A673 (cell line): ENCODE measurements at regions not wholly inside any gene's neighbourhood (a gene's known extent, or its start where the extent isn't known, plus 50 kb on each side); places are given as distances from the start of the nearest gene placed in this dataset.

ENCODE experiments used
- BruUV-seq: library from RNA; stranded (reverse); fragments of 400-500 nt; replicated peaks from 2 replicates; lab custom pipeline; 2021; lab: Mats Ljungman, UMichigan
- CTCF ChIA-PET: fragments of 300-600 bp; sonication (Branson Sonifier 250); formaldehyde crosslinking; loops from one replicate; lab custom pipeline; 2022; ENCODE audit warnings: antibody characterized with exemption; lab: Charles Lee
- POLR2A ChIA-PET: fragments of 300-600 bp; sonication (Branson Sonifier 250); formaldehyde crosslinking; loops from one replicate; lab custom pipeline; 2022; ENCODE audit warnings: antibody characterized with exemption; ENCODE audit not compliant: low non-redundant PET; lab: Charles Lee
- DNase-seq: peaks from one replicate; pipeline ENCODE4 v3.0.0-alpha.2; 2015; ENCODE audit warnings: low spot score
- H3K27ac ChIP-seq: fragments of 200-600 bp; sonication (generic); 2 replicates; pipeline ENCODE4 v1.5.1; 2016; ENCODE audit warnings: mixed run types, low read depth, mild to moderate bottlenecking, mixed read lengths, antibody characterized with exemption, low read length; ENCODE audit not compliant: poor library complexity, severe bottlenecking
- H3K27me3 ChIP-seq: fragments of 200-600 bp; sonication (generic); replicated peaks from 2 replicates; pipeline ENCODE4 v1.6.1; 2017; ENCODE audit warnings: mixed run types, low read depth, mild to moderate bottlenecking, mixed read lengths, antibody characterized with exemption, low read length; ENCODE audit not compliant: insufficient read depth, poor library complexity
- H3K36me3 ChIP-seq: fragments of 200-600 bp; sonication (generic); 2 replicates; pipeline ENCODE4 v1.6.1; 2016; ENCODE audit warnings: mixed run types, mild to moderate bottlenecking, mixed read lengths, antibody characterized with exemption, low read length; ENCODE audit not compliant: insufficient read depth, poor library complexity, severe bottlenecking
- H3K4me1 ChIP-seq: fragments of 200-600 bp; sonication (generic); 2 replicates; pipeline ENCODE4 v1.6.1; 2017; ENCODE audit warnings: mixed run types, mild to moderate bottlenecking, mixed read lengths, antibody characterized with exemption, low read length; ENCODE audit not compliant: insufficient read depth, poor library complexity, severe bottlenecking
- H3K4me3 ChIP-seq: fragments of 200-600 bp; sonication (generic); 2 replicates; pipeline ENCODE4 v1.5.1; 2016; ENCODE audit warnings: low read depth, mixed run types, mild to moderate bottlenecking, mixed read lengths, low read length; ENCODE audit not compliant: poor library complexity, severe bottlenecking
- H3K9me3 ChIP-seq: fragments of 200-600 bp; sonication (generic); 2 replicates; pipeline ENCODE4 v1.6.1; 2016; ENCODE audit warnings: mixed run types, low read depth, mild to moderate bottlenecking, mixed read lengths, antibody characterized with exemption, low read length; ENCODE audit not compliant: poor library complexity, severe bottlenecking
- EZH2 ChIP-seq: fragments of 200-600 bp; sonication (generic); IDR thresholded peaks from 2 replicates; pipeline ENCODE4 v1.6.1; 2017; ENCODE audit warnings: borderline replicate concordance, low read depth, mild to moderate bottlenecking, mixed read lengths, antibody characterized with exemption, low read length; ENCODE audit not compliant: poor library complexity, severe bottlenecking
- intact Hi-C: fragments of 100-400 bp; cut with micrococcal nuclease; formaldehyde crosslinking; loops from one replicate; pipeline ENCODE4 v1.10.0; 2022; ENCODE audit not compliant: unreplicated experiment
- TF ChIP-seq, protein P1 (sequence below): fragments of 300-800, 200-600 bp; sonication (generic); conservative IDR thresholded peaks from 2 replicates; pipeline ENCODE4 v1.5.1; 2017; ENCODE audit warnings: low read depth, mild to moderate bottlenecking, antibody characterized with exemption, low read length, moderate library complexity, mixed read lengths

- no peak overlapping the region for H3K4me3 ChIP-seq
- ChIA-PET POLR2A (no interaction called here), CTCF (no interaction called here)
Observed at GRCh38 chr5:34410411-34411139, 245.6 kb upstream of the RAI14 start.

GRCh38 chr5:34411470-34412346 lies 244.4 kb upstream of the RAI14 start:
- no peaks in the 10 kb centered on the region for H3K4me1 ChIP-seq
- ChIA-PET CTCF (no interaction called here), POLR2A (no interaction called here)
- H3K27me3 ChIP-seq, result no peaks in the 10 kb centered on the region
- BruUV-seq, result no TSS peak
- DNase-seq, result no peak
- intact Hi-C loops, result no loop called here
- H3K36me3 ChIP-seq, result no peaks in the 10 kb centered on the region
- TF ChIP-seq, protein P1, sequence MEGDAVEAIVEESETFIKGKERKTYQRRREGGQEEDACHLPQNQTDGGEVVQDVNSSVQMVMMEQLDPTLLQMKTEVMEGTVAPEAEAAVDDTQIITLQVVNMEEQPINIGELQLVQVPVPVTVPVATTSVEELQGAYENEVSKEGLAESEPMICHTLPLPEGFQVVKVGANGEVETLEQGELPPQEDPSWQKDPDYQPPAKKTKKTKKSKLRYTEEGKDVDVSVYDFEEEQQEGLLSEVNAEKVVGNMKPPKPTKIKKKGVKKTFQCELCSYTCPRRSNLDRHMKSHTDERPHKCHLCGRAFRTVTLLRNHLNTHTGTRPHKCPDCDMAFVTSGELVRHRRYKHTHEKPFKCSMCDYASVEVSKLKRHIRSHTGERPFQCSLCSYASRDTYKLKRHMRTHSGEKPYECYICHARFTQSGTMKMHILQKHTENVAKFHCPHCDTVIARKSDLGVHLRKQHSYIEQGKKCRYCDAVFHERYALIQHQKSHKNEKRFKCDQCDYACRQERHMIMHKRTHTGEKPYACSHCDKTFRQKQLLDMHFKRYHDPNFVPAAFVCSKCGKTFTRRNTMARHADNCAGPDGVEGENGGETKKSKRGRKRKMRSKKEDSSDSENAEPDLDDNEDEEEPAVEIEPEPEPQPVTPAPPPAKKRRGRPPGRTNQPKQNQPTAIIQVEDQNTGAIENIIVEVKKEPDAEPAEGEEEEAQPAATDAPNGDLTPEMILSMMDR, result no peak
- TF ChIP-seq EZH2, result no peak
- no peak overlapping the region for H3K4me3 ChIP-seq
- H3K9me3 ChIP-seq, result no peaks in the 10 kb centered on the region
- H3K27ac ChIP-seq, result no peak overlapping the region

More at GRCh38 chr5:34410411-34411139, 245.6 kb upstream of the RAI14 start:
- BruUV-seq, result no TSS peak
- H3K36me3 ChIP-seq, result no peaks in the 10 kb centered on the region
- no peak for TF ChIP-seq EZH2
- TF ChIP-seq, protein P1, result no peak
- no peak for DNase-seq
- H3K27ac ChIP-seq, result no peak overlapping the region
- intact Hi-C loops, result no loop called here
- no peaks in the 10 kb centered on the region for H3K4me1 ChIP-seq
- H3K9me3 ChIP-seq, result no peaks in the 10 kb centered on the region
- no peaks in the 10 kb centered on the region for H3K27me3 ChIP-seq

DNA sequence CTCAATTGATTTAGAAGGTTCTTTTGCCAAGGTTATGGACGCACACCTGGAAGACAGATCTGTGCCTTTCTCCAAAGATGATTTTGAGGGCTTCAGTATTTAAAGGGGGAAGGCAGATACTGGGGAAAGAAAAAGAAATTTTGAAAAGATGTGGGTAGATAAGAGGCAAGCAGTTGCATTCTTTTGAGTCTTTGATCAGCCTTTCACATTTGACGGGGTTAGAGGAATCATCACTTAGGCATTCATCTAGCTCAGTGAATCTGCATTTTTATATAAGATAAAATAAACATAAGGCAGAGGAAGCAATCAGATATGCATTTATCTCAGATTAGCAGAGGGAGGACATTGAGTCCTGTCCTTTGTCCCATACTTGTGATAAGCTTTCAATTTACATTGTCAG lies 243.4 kb upstream of the RAI14 start:
- Histone ChIP-seq H3K27ac (no peak overlapping the region), H3K4me3 (no peak overlapping the region), H3K36me3 (no peaks in the 10 kb centered on the region), H3K9me3 (no peaks in the 10 kb centered on the region), H3K27me3 (no peaks in the 10 kb centered on the region), H3K4me1 (no peaks in the 10 kb centered on the region)
- no peak for DNase-seq
- no TSS peak for BruUV-seq
- CTCF ChIA-PET, result no interaction called here
- POLR2A ChIA-PET, result no interaction called here
- intact Hi-C loops, result no loop called here
- TF ChIP-seq, protein P1, result no peak
- no peak for TF ChIP-seq EZH2
